Mammary epithelial cell (primary cell): ENCODE measurements at regions not wholly inside any gene's neighbourhood (a gene's known extent, or its start where the extent isn't known, plus 50 kb on each side); places are given as distances from the start of the nearest gene placed in this dataset.

Experiments used
- EZH2 ChIP-seq: IDR thresholded peaks from 2 replicates; pipeline ENCODE4 v1.6.1; 2012; ENCODE audit warnings: low read length, inconsistent platforms, borderline replicate concordance
- TF ChIP-seq, protein P1 (sequence below), 2 donors: IDR thresholded peaks in 1 of 2; conservative IDR thresholded peaks in 1 of 2; 2 replicates each; pipeline ENCODE4 v1.5.1; 2011 to 2012; ENCODE audit warnings: inconsistent platforms in 2 of 2, low read length in 2 of 2, mild to moderate bottlenecking in 2 of 2, control low read depth in 1 of 2, low read depth in 1 of 2; ENCODE audit not compliant: insufficient read depth in 1 of 2; ENCODE audit errors: extremely low read depth in 1 of 2

DNA sequence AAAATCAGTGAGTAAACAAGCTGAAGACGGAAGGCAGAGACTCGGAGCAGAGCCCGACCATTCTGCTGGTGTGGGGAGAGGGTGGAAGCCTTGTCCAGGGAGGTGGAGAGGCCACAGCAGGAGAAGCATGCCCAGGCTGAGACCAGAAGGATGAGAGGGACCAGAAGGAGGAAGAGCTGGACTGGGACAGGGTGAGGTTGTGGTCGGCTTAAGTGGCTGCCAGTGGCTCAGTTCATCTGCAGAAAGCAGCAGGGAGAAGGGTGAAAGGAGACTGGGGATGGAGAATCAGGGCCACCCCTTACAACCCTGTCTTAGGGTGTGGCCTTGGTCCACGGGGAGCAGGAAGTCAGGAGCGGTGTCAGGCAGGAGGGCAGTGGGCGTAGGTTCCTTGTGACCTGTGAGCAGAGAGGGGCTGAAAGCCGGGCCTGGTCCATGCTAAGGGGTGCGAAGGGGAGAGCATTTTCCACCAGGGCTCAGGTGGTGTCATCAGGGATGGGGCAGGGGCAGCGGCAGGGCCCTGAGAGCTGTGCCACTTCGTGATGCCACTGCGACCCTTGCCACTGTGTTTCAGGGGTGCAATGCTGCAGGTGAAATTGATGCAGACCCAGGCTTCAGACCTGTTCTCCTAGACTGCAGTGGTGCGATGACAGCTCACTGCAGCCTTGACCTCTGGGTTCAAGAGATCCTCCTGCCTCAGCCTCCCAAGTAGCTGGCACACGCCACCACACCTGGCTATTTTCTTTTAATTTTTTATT lies 81.1 kb downstream of the TTLL2 start:
- no peak for TF ChIP-seq EZH2
- TF ChIP-seq, protein P1, sequence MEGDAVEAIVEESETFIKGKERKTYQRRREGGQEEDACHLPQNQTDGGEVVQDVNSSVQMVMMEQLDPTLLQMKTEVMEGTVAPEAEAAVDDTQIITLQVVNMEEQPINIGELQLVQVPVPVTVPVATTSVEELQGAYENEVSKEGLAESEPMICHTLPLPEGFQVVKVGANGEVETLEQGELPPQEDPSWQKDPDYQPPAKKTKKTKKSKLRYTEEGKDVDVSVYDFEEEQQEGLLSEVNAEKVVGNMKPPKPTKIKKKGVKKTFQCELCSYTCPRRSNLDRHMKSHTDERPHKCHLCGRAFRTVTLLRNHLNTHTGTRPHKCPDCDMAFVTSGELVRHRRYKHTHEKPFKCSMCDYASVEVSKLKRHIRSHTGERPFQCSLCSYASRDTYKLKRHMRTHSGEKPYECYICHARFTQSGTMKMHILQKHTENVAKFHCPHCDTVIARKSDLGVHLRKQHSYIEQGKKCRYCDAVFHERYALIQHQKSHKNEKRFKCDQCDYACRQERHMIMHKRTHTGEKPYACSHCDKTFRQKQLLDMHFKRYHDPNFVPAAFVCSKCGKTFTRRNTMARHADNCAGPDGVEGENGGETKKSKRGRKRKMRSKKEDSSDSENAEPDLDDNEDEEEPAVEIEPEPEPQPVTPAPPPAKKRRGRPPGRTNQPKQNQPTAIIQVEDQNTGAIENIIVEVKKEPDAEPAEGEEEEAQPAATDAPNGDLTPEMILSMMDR (conservative IDR thresholded peaks at IDR 0.05 in 1 of 2, IDR thresholded peaks at IDR 0.05 in 1 of 2; ENCODE audit: extremely low read depth in 1 of 2, insufficient read depth in 1 of 2, low read depth in 1 of 2, low read length in 2 of 2), result no peak
